ENCODE measurements at regions not wholly inside any gene's neighbourhood (a gene's known extent, or its start where the extent isn't known, plus 50 kb on each side); places are given as distances from the start of the nearest gene placed in this dataset.
"Not testable (repeated sequence)": the region's sequence is repeated elsewhere in the genome, so short reads cannot be mapped to it uniquely, and the experiment has no call there.

DNA sequence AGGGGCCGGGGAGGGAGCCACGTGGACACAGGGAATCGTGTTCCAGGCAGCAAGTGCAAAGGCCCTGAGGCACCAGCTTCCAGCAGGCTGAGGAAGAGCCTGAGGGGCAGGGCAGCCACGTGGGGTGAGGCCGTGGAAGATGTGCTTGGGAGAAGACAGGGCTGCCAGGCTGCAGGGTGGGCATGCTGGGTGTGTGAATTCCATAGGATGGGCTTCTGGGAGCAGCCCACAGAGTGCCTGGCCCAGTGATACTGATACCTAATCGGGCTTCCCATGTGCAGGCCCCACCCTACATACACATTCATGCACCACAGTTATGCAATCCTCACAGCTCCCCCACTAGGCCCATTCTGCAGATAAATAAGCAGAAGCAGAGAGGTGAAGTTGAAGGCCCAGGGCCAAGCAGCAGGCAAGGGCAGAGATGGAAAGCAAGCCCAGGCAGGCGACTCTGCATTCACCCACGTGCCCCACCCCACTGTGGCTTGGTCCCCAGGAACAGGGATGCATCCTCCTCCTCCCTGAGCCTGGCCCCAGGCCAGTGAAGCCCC is 139.5 kb upstream of the FOXD4L5 start:
- H3K9me3 ChIP-seq (ENCODE audit: control insufficient read depth in 1 of 2, insufficient read depth in 1 of 2, low read depth in 1 of 2, low read length in 2 of 2); H3K4me1 ChIP-seq (ENCODE audit: control insufficient read depth in 1 of 2, insufficient read depth in 2 of 2, low read length in 2 of 2); H3K4me2 ChIP-seq (ENCODE audit: low read length); DNase-seq (ENCODE audit: low read depth, low spot score); H3K27ac ChIP-seq (ENCODE audit: low read depth, low read length); POLR2A ChIA-PET; H3K79me2 ChIP-seq (ENCODE audit: insufficient read depth, low read length); intact Hi-C loops (cut with micrococcal nuclease); BruUV-seq (replicated peaks); H2AFZ ChIP-seq (ENCODE audit: low read depth, low read length, poor library complexity, severe bottlenecking); CTCF ChIA-PET; H3K9ac ChIP-seq (ENCODE audit: low read length); H3K27me3 ChIP-seq (ENCODE audit: insufficient read depth, low read length); H3K4me3 ChIP-seq (replicated peaks in 1 of 2; ENCODE audit: low read depth in 1 of 2, low read length in 2 of 2); H4K20me1 ChIP-seq (ENCODE audit: insufficient read depth); H3K36me3 ChIP-seq (ENCODE audit: control insufficient read depth in 1 of 2, insufficient read depth in 2 of 2, low read length in 2 of 2); RAD21 ChIA-PET (ENCODE audit: low non-redundant PET in 1 of 2, low total read pairs in 2 of 2, uncharacterized antibody in 2 of 2, unreplicated experiment in 2 of 2); H3K9me2 ChIP-seq (ENCODE audit: insufficient read depth): not testable (repeated sequence)
- ATAC-seq, result peak; percentile 50

DNA sequence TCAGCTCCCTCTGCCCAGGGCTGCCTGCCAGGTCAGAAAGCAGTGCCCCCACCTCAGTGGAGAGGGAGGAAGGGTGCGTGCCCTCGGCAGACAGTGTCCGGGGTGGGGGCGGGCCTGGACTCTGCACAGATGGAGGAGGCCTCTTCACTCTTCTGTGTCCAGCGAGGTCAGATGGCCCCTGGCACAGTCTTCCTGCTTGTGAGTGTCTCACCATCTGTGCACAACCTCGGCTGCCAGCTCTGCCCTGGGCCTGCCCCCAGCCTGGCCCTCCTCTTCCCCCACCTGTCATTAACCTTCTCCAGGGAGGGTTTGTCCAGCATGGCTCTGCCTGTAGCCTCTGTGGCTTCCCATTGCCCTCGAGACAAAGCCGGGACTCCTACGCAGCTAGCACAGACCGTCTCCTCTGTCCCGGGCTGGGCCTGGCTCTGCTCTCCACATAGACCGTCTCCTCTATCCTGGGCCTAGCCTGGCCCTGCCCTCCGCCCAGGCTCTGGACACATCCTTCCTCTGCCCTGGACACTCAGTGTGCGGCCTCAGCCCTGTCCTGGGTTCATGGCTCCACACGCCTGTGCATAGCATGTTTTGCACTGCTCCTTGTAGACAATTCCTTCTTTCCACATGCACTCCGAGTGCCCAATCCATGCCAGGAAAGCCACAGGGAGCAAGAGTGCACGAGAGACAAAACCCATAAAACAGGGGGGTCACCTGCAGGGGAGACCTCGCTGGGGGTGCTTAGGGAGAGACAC is 138.9 kb upstream of the FOXD4L5 start:
- H3K4me2 ChIP-seq (ENCODE audit: low read length); H2AFZ ChIP-seq (ENCODE audit: low read depth, low read length, poor library complexity, severe bottlenecking); H3K9me3 ChIP-seq (ENCODE audit: control insufficient read depth in 1 of 2, insufficient read depth in 1 of 2, low read depth in 1 of 2, low read length in 2 of 2); H3K9me2 ChIP-seq (ENCODE audit: insufficient read depth); H3K4me3 ChIP-seq (replicated peaks in 1 of 2; ENCODE audit: low read depth in 1 of 2, low read length in 2 of 2); H3K27me3 ChIP-seq (ENCODE audit: insufficient read depth, low read length); RAD21 ChIA-PET (ENCODE audit: low non-redundant PET in 1 of 2, low total read pairs in 2 of 2, uncharacterized antibody in 2 of 2, unreplicated experiment in 2 of 2); CTCF ChIA-PET; BruUV-seq (replicated peaks); intact Hi-C loops (cut with micrococcal nuclease); H3K79me2 ChIP-seq (ENCODE audit: insufficient read depth, low read length); POLR2A ChIA-PET; H3K27ac ChIP-seq (ENCODE audit: low read depth, low read length); H3K36me3 ChIP-seq (ENCODE audit: control insufficient read depth in 1 of 2, insufficient read depth in 2 of 2, low read length in 2 of 2); H4K20me1 ChIP-seq (ENCODE audit: insufficient read depth); H3K4me1 ChIP-seq (ENCODE audit: control insufficient read depth in 1 of 2, insufficient read depth in 2 of 2, low read length in 2 of 2); H3K9ac ChIP-seq (ENCODE audit: low read length); DNase-seq (ENCODE audit: low read depth, low spot score): not testable (repeated sequence)
- peak; percentile 44 for ATAC-seq

DNA sequence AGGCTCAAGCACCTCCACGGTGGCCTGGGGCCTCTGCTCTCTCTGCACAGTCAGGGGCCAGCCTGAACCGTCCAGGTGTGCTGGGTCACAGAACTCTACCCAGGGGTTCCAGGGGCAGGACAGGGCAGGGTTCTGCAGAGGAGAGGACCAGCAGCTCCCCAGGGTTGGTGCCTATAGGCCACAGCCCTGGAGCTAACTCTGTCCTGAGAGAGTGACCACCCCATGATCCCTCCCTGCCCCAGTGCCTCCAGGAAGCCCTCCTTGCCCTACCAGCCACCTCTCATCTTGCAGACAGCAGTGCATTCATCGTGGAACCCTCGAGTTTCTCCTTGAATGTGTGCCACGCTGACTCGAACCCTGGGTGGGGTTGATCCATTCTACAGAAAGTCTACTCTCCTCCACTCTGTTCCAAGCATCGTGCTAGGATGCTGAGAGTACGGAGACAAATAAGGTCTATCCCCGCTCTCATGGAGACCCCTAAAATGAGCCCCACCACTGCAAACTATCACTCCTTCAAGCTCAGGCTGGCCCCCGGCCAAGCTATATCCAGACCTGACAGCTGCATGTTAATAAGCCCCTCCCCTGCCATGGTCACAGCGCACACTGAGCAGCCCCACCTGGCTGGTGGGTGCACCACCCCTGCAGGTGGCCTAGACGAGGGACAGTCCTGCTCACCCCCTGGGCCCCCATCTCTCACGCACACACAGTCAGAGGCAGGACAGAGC is 138.1 kb upstream of the FOXD4L5 start:
- H2AFZ ChIP-seq (ENCODE audit: low read depth, low read length, poor library complexity, severe bottlenecking); H3K9me3 ChIP-seq (ENCODE audit: control insufficient read depth in 1 of 2, insufficient read depth in 1 of 2, low read depth in 1 of 2, low read length in 2 of 2); H3K79me2 ChIP-seq (ENCODE audit: insufficient read depth, low read length); H3K4me1 ChIP-seq (ENCODE audit: control insufficient read depth in 1 of 2, insufficient read depth in 2 of 2, low read length in 2 of 2); CTCF ChIA-PET; H3K36me3 ChIP-seq (ENCODE audit: control insufficient read depth in 1 of 2, insufficient read depth in 2 of 2, low read length in 2 of 2); ATAC-seq; intact Hi-C loops (cut with micrococcal nuclease); RAD21 ChIA-PET (ENCODE audit: low non-redundant PET in 1 of 2, low total read pairs in 2 of 2, uncharacterized antibody in 2 of 2, unreplicated experiment in 2 of 2); H3K9ac ChIP-seq (ENCODE audit: low read length); H3K27me3 ChIP-seq (ENCODE audit: insufficient read depth, low read length); POLR2A ChIA-PET; H4K20me1 ChIP-seq (ENCODE audit: insufficient read depth); DNase-seq (ENCODE audit: low read depth, low spot score); H3K4me3 ChIP-seq (replicated peaks in 1 of 2; ENCODE audit: low read depth in 1 of 2, low read length in 2 of 2); H3K4me2 ChIP-seq (ENCODE audit: low read length); BruUV-seq (replicated peaks); H3K27ac ChIP-seq (ENCODE audit: low read depth, low read length); H3K9me2 ChIP-seq (ENCODE audit: insufficient read depth): not testable (repeated sequence)

DNA sequence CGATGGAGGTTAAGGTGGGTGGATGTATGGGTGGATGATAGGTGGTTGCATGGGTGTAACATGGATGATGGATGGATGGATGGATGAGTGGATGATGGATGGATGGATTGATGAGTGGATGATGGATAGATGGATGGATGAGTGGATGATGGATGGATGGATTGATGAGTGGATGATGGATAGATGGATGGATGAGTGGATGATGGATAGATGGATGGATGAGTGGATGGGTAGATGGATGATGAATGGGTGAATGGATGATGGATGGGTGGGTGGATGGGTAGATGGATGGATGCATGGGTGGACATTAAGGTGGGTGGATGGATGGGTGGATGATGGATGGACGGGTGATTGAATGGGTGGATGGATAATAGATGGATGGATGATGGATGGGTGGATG is 136.5 kb upstream of the FOXD4L5 start:
- H3K79me2 ChIP-seq (ENCODE audit: insufficient read depth, low read length); H2AFZ ChIP-seq (ENCODE audit: low read depth, low read length, poor library complexity, severe bottlenecking); ATAC-seq; H3K4me3 ChIP-seq (replicated peaks in 1 of 2; ENCODE audit: low read depth in 1 of 2, low read length in 2 of 2); H4K20me1 ChIP-seq (ENCODE audit: insufficient read depth); H3K4me1 ChIP-seq (ENCODE audit: control insufficient read depth in 1 of 2, insufficient read depth in 2 of 2, low read length in 2 of 2); H3K4me2 ChIP-seq (ENCODE audit: low read length); H3K27ac ChIP-seq (ENCODE audit: low read depth, low read length); H3K9ac ChIP-seq (ENCODE audit: low read length); intact Hi-C loops (cut with micrococcal nuclease); H3K27me3 ChIP-seq (ENCODE audit: insufficient read depth, low read length); DNase-seq (ENCODE audit: low read depth, low spot score); RAD21 ChIA-PET (ENCODE audit: low non-redundant PET in 1 of 2, low total read pairs in 2 of 2, uncharacterized antibody in 2 of 2, unreplicated experiment in 2 of 2); H3K9me2 ChIP-seq (ENCODE audit: insufficient read depth); POLR2A ChIA-PET; H3K36me3 ChIP-seq (ENCODE audit: control insufficient read depth in 1 of 2, insufficient read depth in 2 of 2, low read length in 2 of 2); H3K9me3 ChIP-seq (ENCODE audit: control insufficient read depth in 1 of 2, insufficient read depth in 1 of 2, low read depth in 1 of 2, low read length in 2 of 2); CTCF ChIA-PET; BruUV-seq (replicated peaks): not testable (repeated sequence)
